Colon (tissue), 2 donors: ENCODE measurements at regions not wholly inside any gene's neighbourhood (a gene's known extent, or its start where the extent isn't known, plus 50 kb on each side); places are given as distances from the start of the nearest gene placed in this dataset.

Source experiments
- FAIRE-seq: peaks from 2 replicates; lab custom pipeline; 2012; peaks lifted over from hg19 to GRCh38; lab: Jason Lieb, UNC
- donor health status: control.
- donor health status: control.

DNA sequence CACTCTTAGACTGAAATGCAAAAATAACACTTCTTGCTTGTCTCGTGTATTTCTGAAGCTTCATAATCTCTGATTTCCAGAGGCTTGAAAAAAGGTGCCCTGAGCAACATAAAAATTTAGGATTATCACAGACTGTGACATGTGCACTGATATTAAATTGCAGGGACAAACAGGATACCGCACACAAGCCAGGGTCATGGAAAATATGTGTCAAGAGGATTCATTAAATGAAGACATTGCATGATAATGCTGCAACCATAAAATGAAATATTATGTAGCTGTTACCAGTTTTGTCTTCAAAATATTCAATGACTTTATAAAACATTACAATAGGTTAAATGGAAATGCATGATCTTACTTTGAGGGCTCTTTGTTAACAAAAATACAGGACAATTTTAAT, 328.0 kb downstream of the KCTD8 start:
- FAIRE-seq: no peak

DNA sequence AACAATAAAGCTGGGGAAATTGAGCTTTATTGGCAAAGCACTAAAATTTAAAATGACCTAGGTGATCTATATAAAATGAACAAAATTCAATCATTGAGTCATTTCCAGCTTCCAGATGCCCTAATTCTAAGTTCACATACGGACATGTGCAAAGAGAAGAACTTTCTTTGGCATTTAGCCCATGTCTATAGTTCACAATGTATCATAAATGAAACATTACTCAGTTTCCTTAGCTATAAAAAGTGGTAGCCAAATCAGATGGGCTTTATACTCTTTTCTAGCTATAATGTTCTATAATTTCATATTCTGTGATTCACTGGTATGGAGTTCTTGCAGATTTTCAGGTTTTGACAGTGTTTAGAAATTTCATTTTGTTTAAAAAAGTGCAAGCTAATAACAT, 327.4 kb downstream of the KCTD8 start:
- FAIRE-seq: no peak
